SIG-M5 treated with dmso at 0.1 percent for 504 hours (cell line): ENCODE measurements at regions not wholly inside any gene's neighbourhood (a gene's known extent, or its start where the extent isn't known, plus 50 kb on each side); places are given as distances from the start of the nearest gene placed in this dataset.

ENCODE experiments used
- DNase-seq: peaks from one replicate; lab custom pipeline; 2025; ENCODE audit not compliant: unreplicated experiment; lab: John Stamatoyannopoulos, UW

GRCh38 chr22:47587361-47587760 is 824.9 kb downstream of the TBC1D22A start:
- DNase-seq: no peak

- DNase-seq: no peak
These were observed 824.5 kb downstream of the TBC1D22A start for GRCh38 chr22:47586946-47587345.

GRCh38 chr22:47586038-47586437 is 823.6 kb downstream of the TBC1D22A start:
- no peak for DNase-seq

- DNase-seq: no peak
These were observed 821.6 kb downstream of the TBC1D22A start for GRCh38 chr22:47583959-47584562.

- no peak for DNase-seq
These were observed 819.6 kb downstream of the TBC1D22A start for GRCh38 chr22:47582067-47582466.

GRCh38 chr22:47580121-47580520 is 817.7 kb downstream of the TBC1D22A start:
- DNase-seq: no peak

GRCh38 chr22:47576908-47577307 is 814.5 kb downstream of the TBC1D22A start:
- DNase-seq: no peak

- DNase-seq: no peak
These were observed 812.8 kb downstream of the TBC1D22A start for GRCh38 chr22:47575291-47575690.

GRCh38 chr22:47574556-47574955 is 812.1 kb downstream of the TBC1D22A start:
- DNase-seq: no peak

GRCh38 chr22:47573141-47573540 is 810.7 kb downstream of the TBC1D22A start:
- no peak for DNase-seq

GRCh38 chr22:47572443-47572842 is 810.0 kb downstream of the TBC1D22A start:
- DNase-seq: no peak

GRCh38 chr22:47571616-47572015 is 809.2 kb downstream of the TBC1D22A start:
- DNase-seq: no peak

GRCh38 chr22:47570851-47571250 is 808.4 kb downstream of the TBC1D22A start:
- no peak for DNase-seq

GRCh38 chr22:47570300-47570685 is 807.8 kb downstream of the TBC1D22A start:
- DNase-seq: no peak

- DNase-seq: no peak
These were observed 807.2 kb downstream of the TBC1D22A start for GRCh38 chr22:47569389-47570299.

- no peak for DNase-seq
These were observed 806.2 kb downstream of the TBC1D22A start for GRCh38 chr22:47568700-47569099.

GRCh38 chr22:47567126-47568090 is 805.0 kb downstream of the TBC1D22A start:
- DNase-seq: no peak

- DNase-seq: no peak
These were observed 804.0 kb downstream of the TBC1D22A start for GRCh38 chr22:47566491-47566890.

- no peak for DNase-seq
These were observed 803.2 kb downstream of the TBC1D22A start for GRCh38 chr22:47565607-47566006.

GRCh38 chr22:47564651-47565434 is 802.4 kb downstream of the TBC1D22A start:
- DNase-seq: no peak

- no peak for DNase-seq
These were observed 801.7 kb downstream of the TBC1D22A start for GRCh38 chr22:47564158-47564450.
